ENCODE measurements at regions not wholly inside any gene's neighbourhood (a gene's known extent, or its start where the extent isn't known, plus 50 kb on each side); places are given as distances from the start of the nearest gene placed in this dataset.

DNA sequence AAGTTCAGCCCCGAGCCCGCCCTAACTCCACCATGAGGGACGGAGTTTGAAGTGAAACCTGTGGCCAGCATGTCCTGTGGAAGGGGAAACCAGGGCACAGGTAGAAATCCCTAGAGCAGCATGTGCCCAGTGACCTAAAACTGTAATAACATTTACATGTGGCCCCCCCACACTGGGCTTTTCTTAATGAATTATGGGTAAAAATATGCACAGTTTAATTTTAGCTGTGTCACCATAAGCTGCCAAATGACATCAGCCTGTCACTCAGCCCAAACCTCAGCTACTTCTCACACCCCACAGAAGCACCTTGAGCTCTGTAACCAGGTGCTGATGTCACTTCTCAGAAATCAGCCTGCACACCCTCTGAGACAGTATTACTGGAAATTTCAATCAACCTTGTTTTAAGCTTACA is 50.0 kb upstream of the SLC19A1 start:
- TF ChIP-seq EP300 (IDR thresholded peaks at IDR 0.05), result no peak
- no peak for TF ChIP-seq POLR2A (IDR thresholded peaks at IDR 0.05)
- no peak for TF ChIP-seq POLR2AphosphoS5 (IDR thresholded peaks at IDR 0.05)
- no peak for TF ChIP-seq CTCF (IDR thresholded peaks at IDR 0.05)
- Histone ChIP-seq H3K4me1 (peaks cover 28% of the 10 kb centered on the region), H3K27me3 (peaks cover 45% of the 10 kb centered on the region), H3K4me3 (no peak overlapping the region), H3K9me3 (no peaks in the 10 kb centered on the region), H3K27ac (no peak overlapping the region), H3K36me3 (no peaks in the 10 kb centered on the region)
- DNase-seq (ENCODE audit: low spot score in 2 of 2), result peak; percentile 18 to 50
- WGBS, result 52% methylated on average over 3 of the region's 3 CpGs

DNA sequence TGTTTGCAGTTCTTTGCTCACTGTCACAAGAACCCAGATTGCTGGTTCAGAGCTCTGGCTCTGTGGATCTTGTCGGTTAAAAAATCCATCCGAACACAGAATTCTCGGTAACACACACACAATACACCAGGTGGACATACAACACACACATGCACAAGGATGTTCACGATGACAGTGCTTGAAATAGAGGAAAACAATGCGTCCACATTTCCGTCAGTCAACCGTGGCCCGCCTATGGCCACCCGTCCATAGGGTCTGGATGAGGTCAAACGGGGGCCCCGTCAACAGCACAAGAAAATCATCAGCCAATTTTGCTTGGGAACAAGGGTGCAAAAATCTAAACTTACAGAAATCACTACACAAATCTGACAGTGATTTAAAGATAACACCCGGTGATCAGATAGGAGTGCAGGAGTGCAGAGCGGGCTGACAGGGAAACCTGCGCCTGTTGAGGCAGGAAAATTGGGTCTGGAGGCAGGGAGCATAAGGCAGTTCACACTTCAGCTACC is 50.4 kb upstream of the SLC19A1 start:
- no peak overlapping the region for H3K4me3 ChIP-seq
- H3K27me3 ChIP-seq, result peaks cover 41% of the 10 kb centered on the region
- peaks cover 28% of the 10 kb centered on the region for H3K4me1 ChIP-seq
- WGBS, result 50% methylated on average over 14 of the region's 14 CpGs
- no peaks in the 10 kb centered on the region for H3K9me3 ChIP-seq
- no peaks in the 10 kb centered on the region for H3K36me3 ChIP-seq
- TF ChIP-seq CTCF (IDR thresholded peaks at IDR 0.05), result no peak
- no peak for TF ChIP-seq EP300 (IDR thresholded peaks at IDR 0.05)
- no peak for TF ChIP-seq POLR2AphosphoS5 (IDR thresholded peaks at IDR 0.05)
- TF ChIP-seq POLR2A (IDR thresholded peaks at IDR 0.05), result no peak
- DNase-seq (ENCODE audit: low spot score in 2 of 2), result peak in 1 of 2 donors; percentile 13
- H3K27ac ChIP-seq, result no peak overlapping the region

DNA sequence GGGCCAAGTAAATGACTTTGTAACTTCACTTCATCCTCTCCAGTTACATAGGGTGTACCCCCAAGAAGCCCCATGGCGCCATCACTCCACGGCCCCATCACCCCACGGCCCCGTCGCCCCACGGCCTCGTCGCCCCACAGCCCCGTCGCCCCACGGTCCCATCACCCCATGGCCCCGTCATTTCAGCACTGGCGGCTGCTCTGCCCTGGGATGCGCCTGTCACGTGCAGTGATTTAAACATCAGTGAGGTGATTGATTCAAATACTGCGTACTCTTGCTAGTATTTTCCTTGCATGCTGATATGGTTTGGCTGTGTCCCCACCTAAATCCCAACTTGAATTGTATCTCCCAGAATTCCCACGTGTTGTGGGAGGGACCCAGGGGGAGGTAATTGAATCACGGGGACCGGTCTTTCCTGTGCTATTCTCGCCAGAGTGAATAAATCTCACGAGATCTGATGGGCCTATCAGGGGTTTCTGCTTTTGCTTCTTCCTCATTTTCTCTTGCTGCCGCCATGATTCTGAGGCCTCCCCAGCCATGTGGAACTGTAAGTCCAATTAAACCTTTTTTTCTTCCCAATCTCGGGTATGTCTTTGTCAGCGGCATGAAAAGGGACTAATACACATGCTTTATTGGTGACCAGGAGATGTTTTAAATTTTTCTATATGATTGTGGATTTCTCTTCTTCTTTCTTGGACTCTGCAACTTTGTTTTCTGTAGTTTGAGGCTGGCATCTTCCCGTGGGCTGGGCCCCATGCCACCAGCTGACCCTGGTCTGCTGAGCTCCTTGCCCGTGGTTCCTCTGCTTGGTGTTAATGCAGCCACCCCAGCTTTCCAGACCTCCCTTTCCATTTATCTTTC is 50.1 kb upstream of the PCBP3 start:
- peaks cover 28% of the 10 kb centered on the region for H3K4me1 ChIP-seq
- H3K4me3 ChIP-seq, result no peak overlapping the region
- TF ChIP-seq POLR2AphosphoS5 (IDR thresholded peaks at IDR 0.05), result no peak
- no peaks in the 10 kb centered on the region for H3K36me3 ChIP-seq
- 84% methylated on average over 26 of the region's 26 CpGs for WGBS
- peaks cover 40% of the 10 kb centered on the region for H3K27me3 ChIP-seq
- DNase-seq (ENCODE audit: low spot score in 2 of 2), result peak in 1 of 2 donors; percentile 44
- no peaks in the 10 kb centered on the region for H3K9me3 ChIP-seq
- H3K27ac ChIP-seq, result no peak overlapping the region
